H9 (cell line): ENCODE measurements at regions not wholly inside any gene's neighbourhood (a gene's known extent, or its start where the extent isn't known, plus 50 kb on each side); places are given as distances from the start of the nearest gene placed in this dataset.

ENCODE experiments used
- DNase-seq: peaks from one replicate; pipeline ENCODE4 v3.0.0-alpha.2; 2017
- H2AFZ ChIP-seq: one replicate; pipeline ENCODE4 v1.6.1; 2013; ENCODE audit warnings: mild to moderate bottlenecking, low read length, control low read depth, moderate library complexity
- H2AK5ac ChIP-seq: 2 replicates; pipeline ENCODE4 v1.6.1; 2013; ENCODE audit warnings: low read length, control low read depth, mixed read lengths; ENCODE audit not compliant: insufficient read length
- H2BK120ac ChIP-seq: one replicate; pipeline ENCODE4 v1.6.1; 2013; ENCODE audit warnings: low read depth, mild to moderate bottlenecking, low read length, control low read depth, inconsistent platforms; ENCODE audit not compliant: poor library complexity, severe bottlenecking
- H2BK12ac ChIP-seq: 2 replicates; pipeline ENCODE4 v1.6.1; 2013; ENCODE audit warnings: low read length, control low read depth, mixed read lengths, low read depth; ENCODE audit not compliant: insufficient read length
- H2BK15ac ChIP-seq: 2 replicates; pipeline ENCODE4 v1.6.1; 2013; ENCODE audit warnings: low read depth, low read length, control low read depth
- H2BK20ac ChIP-seq: one replicate; pipeline ENCODE4 v1.6.1; 2013; ENCODE audit warnings: low read depth, mild to moderate bottlenecking, low read length, control low read depth, inconsistent platforms; ENCODE audit not compliant: poor library complexity, severe bottlenecking
- H2BK5ac ChIP-seq: 2 replicates; pipeline ENCODE4 v1.6.1; 2013; ENCODE audit warnings: low read length, control low read depth, mixed read lengths; ENCODE audit not compliant: insufficient read length
- H3K14ac ChIP-seq: 2 replicates; pipeline ENCODE4 v1.6.1; 2013; ENCODE audit warnings: low read length, control low read depth; ENCODE audit not compliant: insufficient read depth
- H3K18ac ChIP-seq: 2 replicates; pipeline ENCODE4 v1.6.1; 2013; ENCODE audit warnings: low read depth, mild to moderate bottlenecking, mixed read lengths, low read length, control low read depth; ENCODE audit not compliant: insufficient read length
- H3K23ac ChIP-seq: 2 replicates; pipeline ENCODE4 v1.6.1; 2013; ENCODE audit warnings: low read length, control low read depth, mixed read lengths, low read depth; ENCODE audit not compliant: insufficient read length
- H3K23me2 ChIP-seq: 2 replicates; pipeline ENCODE4 v1.6.1; 2013; ENCODE audit warnings: low read depth, mild to moderate bottlenecking, mixed read lengths, low read length, control low read depth; ENCODE audit not compliant: insufficient read length, poor library complexity, severe bottlenecking
- H3K27ac ChIP-seq: 2 replicates; pipeline ENCODE4 v1.5.1; 2013; ENCODE audit warnings: low read length, control low read depth, mixed read lengths, low read depth; ENCODE audit not compliant: insufficient read length
- H3K27me3 ChIP-seq: 2 replicates; pipeline ENCODE4 v1.6.1; 2013; ENCODE audit warnings: low read length, control low read depth, inconsistent platforms; ENCODE audit not compliant: insufficient read depth
- H3K4ac ChIP-seq: 2 replicates; pipeline ENCODE4 v1.6.1; 2013; ENCODE audit warnings: low read depth, mild to moderate bottlenecking, control low read depth, inconsistent platforms, low read length, moderate library complexity
- H3K4me1 ChIP-seq: 2 replicates; pipeline ENCODE4 v1.6.1; 2013; ENCODE audit warnings: low read length, control low read depth, inconsistent platforms; ENCODE audit not compliant: insufficient read depth
- H3K4me2 ChIP-seq: 2 replicates; pipeline ENCODE4 v1.6.1; 2013; ENCODE audit warnings: low read length, control low read depth, mixed read lengths; ENCODE audit not compliant: insufficient read length, insufficient read depth
- H3K56ac ChIP-seq: 2 replicates; pipeline ENCODE4 v1.6.1; 2013; ENCODE audit warnings: low read depth, mild to moderate bottlenecking, mixed read lengths, low read length, control low read depth; ENCODE audit not compliant: insufficient read length
- H3K79me1 ChIP-seq: 2 replicates; pipeline ENCODE4 v1.6.1; 2013; ENCODE audit warnings: low read depth, mild to moderate bottlenecking, moderate library complexity, low read length, control low read depth, inconsistent platforms; ENCODE audit not compliant: insufficient read depth, poor library complexity, severe bottlenecking
- H3K79me2 ChIP-seq: 2 replicates; pipeline ENCODE4 v1.6.1; 2013; ENCODE audit warnings: low read length, control low read depth, inconsistent platforms; ENCODE audit not compliant: insufficient read depth
- H3K9ac ChIP-seq: 2 replicates; pipeline ENCODE4 v1.6.1; 2013; ENCODE audit warnings: low read length, control low read depth, mixed read lengths; ENCODE audit not compliant: insufficient read length; ENCODE audit errors: extremely low read depth
- H3K9me3 ChIP-seq: one replicate; pipeline ENCODE4 v1.6.1; 2013; ENCODE audit warnings: low read depth, low read length, inconsistent platforms; ENCODE audit not compliant: control insufficient read depth
- H3T11ph ChIP-seq: one replicate; pipeline ENCODE4 v1.6.1; 2013; ENCODE audit warnings: mild to moderate bottlenecking, low read length, control low read depth, inconsistent platforms
- H4K20me1 ChIP-seq: one replicate; pipeline ENCODE4 v1.6.1; 2013; ENCODE audit not compliant: control insufficient read depth, insufficient read length, insufficient read depth
- H4K5ac ChIP-seq: 2 replicates; pipeline ENCODE4 v1.6.1; 2013; ENCODE audit warnings: low read depth, mild to moderate bottlenecking, mixed read lengths, low read length, control low read depth; ENCODE audit not compliant: insufficient read length
- H4K8ac ChIP-seq: replicated peaks from 2 replicates; pipeline ENCODE4 v1.6.1; 2013; ENCODE audit warnings: low read length, control low read depth, mixed read lengths, low read depth; ENCODE audit not compliant: insufficient read length
- H4K91ac ChIP-seq: 2 replicates; pipeline ENCODE4 v1.6.1; 2013; ENCODE audit warnings: low read depth, mild to moderate bottlenecking, moderate library complexity, mixed read lengths, low read length, control low read depth; ENCODE audit not compliant: insufficient read length
- H3K27ac Mint-ChIP-seq, 3 experiments: 2 replicates in 2 of 3; 3 replicates in 1 of 3; pipeline ENCODE4 v1.8.0; 2020 to 2021; ENCODE audit warnings: mixed read lengths in 3 of 3, mild to moderate bottlenecking in 1 of 3, moderate library complexity in 1 of 3
- H3K27me3 Mint-ChIP-seq: 2 replicates; pipeline ENCODE4 v1.8.0; 2021; ENCODE audit warnings: low read depth, mild to moderate bottlenecking, moderate library complexity, mixed read lengths
- H3K36me3 Mint-ChIP-seq, 3 experiments: 2 replicates in 2 of 3; 3 replicates in 1 of 3; pipeline ENCODE4 v1.8.0; 2020 to 2021; ENCODE audit warnings: low read depth in 3 of 3, mixed read lengths in 3 of 3; ENCODE audit not compliant: insufficient read depth in 1 of 3
- H3K4me1 Mint-ChIP-seq, 2 experiments: 2 replicates each; pipeline ENCODE4 v1.8.0; 2020; ENCODE audit warnings: mixed read lengths in 2 of 2
- H3K4me3 Mint-ChIP-seq, 2 experiments: 2 replicates in 1 of 2; 3 replicates in 1 of 2; pipeline ENCODE4 v1.8.0; 2020 to 2021; ENCODE audit warnings: mild to moderate bottlenecking in 2 of 2, mixed read lengths in 2 of 2, moderate library complexity in 1 of 2
- H3K9me3 Mint-ChIP-seq, 2 experiments: 2 replicates in 1 of 2; 3 replicates in 1 of 2; pipeline ENCODE4 v1.8.0; 2020; ENCODE audit warnings: mild to moderate bottlenecking in 2 of 2, mixed read lengths in 2 of 2, moderate library complexity in 1 of 2
- CTCF ChIP-seq: fragments of 200-600 bp; sonication (generic); conservative IDR thresholded peaks from 3 replicates; pipeline ENCODE4 v1.8.0; 2021; ENCODE audit warnings: antibody characterized with exemption, mild to moderate bottlenecking
- WGBS: extraction: QIAGEN DNeasy Blood & Tissue Kit; methylation state at CpG from one replicate; pipeline ENCODE4 v1.1.7; 2013; ENCODE audit warnings: missing lambda C conversion rate, low lambda C conversion rate, mixed read lengths; ENCODE audit not compliant: insufficient read length; ENCODE audit errors: extremely low coverage; 5-methylcytosine and 5-hydroxymethylcytosine counted together

GRCh38 chr7:84339306-84339705, 144.7 kb upstream of the SEMA3A start:
- no peak for DNase-seq
- H2AK5ac ChIP-seq, result no peak overlapping the region
- H2BK20ac ChIP-seq, result no peak overlapping the region
- H3K27ac ChIP-seq, result no peak overlapping the region
- no peak overlapping the region for H2BK15ac ChIP-seq
- no peak overlapping the region for H2BK120ac ChIP-seq
- H3K14ac ChIP-seq, result no peak overlapping the region
- no peak overlapping the region for H2BK5ac ChIP-seq
- no peaks in the 10 kb centered on the region for H3K23me2 ChIP-seq
- H3K79me1 ChIP-seq, result no peaks in the 10 kb centered on the region
- no peak overlapping the region for H2AFZ ChIP-seq
- H3K9me3 Mint-ChIP-seq, result no peaks in the 10 kb centered on the region
- H3K27ac Mint-ChIP-seq, result no peak overlapping the region
- no CpG with 5 or more reads among the region's 1 CpG for WGBS
- H3K4me3 Mint-ChIP-seq, result no peak overlapping the region
- no peak overlapping the region for H3K23ac ChIP-seq
- no peak overlapping the region for H3K18ac ChIP-seq
- no peaks in the 10 kb centered on the region for H3K4me1 ChIP-seq
- H3K4ac ChIP-seq, result no peak overlapping the region
- no peak for TF ChIP-seq CTCF
- no peak overlapping the region for H3K4me2 ChIP-seq
- no peaks in the 10 kb centered on the region for H3K9me3 ChIP-seq
- no peak overlapping the region for H2BK12ac ChIP-seq
- no peaks in the 10 kb centered on the region for H3K79me2 ChIP-seq
- H3K9ac ChIP-seq, result no peak overlapping the region
- no peak overlapping the region for H4K5ac ChIP-seq
- H3K4me1 Mint-ChIP-seq, result peaks cover 0 to 6% of the 10 kb centered on the region in 2 experiments; a peak in 3 of 4 replicates
- H3K27me3 Mint-ChIP-seq, result no peaks in the 10 kb centered on the region
- H3T11ph ChIP-seq, result no peak overlapping the region
- H3K36me3 Mint-ChIP-seq, result no peaks in the 10 kb centered on the region
- no peak overlapping the region for H4K91ac ChIP-seq
- H3K56ac ChIP-seq, result no peak overlapping the region
- no peak overlapping the region for H4K8ac ChIP-seq
- H4K20me1 ChIP-seq, result no peaks in the 10 kb centered on the region
- H3K27me3 ChIP-seq, result no peaks in the 10 kb centered on the region
